Type B pancreatic cell (in vitro differentiated cells): ENCODE measurements at regions not wholly inside any gene's neighbourhood (a gene's known extent, or its start where the extent isn't known, plus 50 kb on each side); places are given as distances from the start of the nearest gene placed in this dataset.
A peak's percentile ranks its signal among the peaks of the same experiment; 100 is the strongest.
"Not testable (repeated sequence)": the region's sequence is repeated elsewhere in the genome, so short reads cannot be mapped to it uniquely, and the experiment has no call there.

ENCODE experiments used
- DNase-seq: peaks from one replicate; pipeline ENCODE4 v3.0.0; 2021; ENCODE audit warnings: mixed read lengths; ENCODE audit not compliant: unreplicated experiment; ENCODE audit errors: extremely low spot score
- H3K27ac Mint-ChIP-seq: 2 replicates; pipeline ENCODE4 v1.8.0; 2021; ENCODE audit warnings: mild to moderate bottlenecking, mixed read lengths
- H3K27me3 Mint-ChIP-seq: 2 replicates; pipeline ENCODE4 v1.8.0; 2021; ENCODE audit warnings: mixed read lengths
- H3K36me3 Mint-ChIP-seq: 2 replicates; pipeline ENCODE4 v1.8.0; 2021; ENCODE audit warnings: mixed read lengths
- H3K4me1 Mint-ChIP-seq: one replicate; pipeline ENCODE4 v1.8.0; 2021; ENCODE audit warnings: mixed read lengths; ENCODE audit not compliant: unreplicated experiment
- H3K4me3 Mint-ChIP-seq: 2 replicates; pipeline ENCODE4 v1.8.0; 2021; ENCODE audit warnings: mild to moderate bottlenecking, mixed read lengths
- H3K9me3 Mint-ChIP-seq: 2 replicates; pipeline ENCODE4 v1.8.0; 2021; ENCODE audit warnings: mixed read lengths
- CTCF ChIP-seq: fragments of 200-600 bp; sonication (generic); conservative IDR thresholded peaks from 2 replicates; pipeline ENCODE4 v1.5.0; 2021; ENCODE audit warnings: antibody characterized with exemption, mild to moderate bottlenecking

GRCh38 chr20:48329676-48330664 lies 497.8 kb downstream of the PREX1 start:
- no peak for DNase-seq
- H3K9me3 Mint-ChIP-seq, result peaks cover 4% of the 10 kb centered on the region
- peak overlapping the region; percentile 58 for H3K27ac Mint-ChIP-seq
- peak; percentile 61 for TF ChIP-seq CTCF
- no peak overlapping the region for H3K4me3 Mint-ChIP-seq
- peaks cover 39% of the 10 kb centered on the region for H3K4me1 Mint-ChIP-seq
- peaks cover 11% of the 10 kb centered on the region for H3K27me3 Mint-ChIP-seq
- no peaks in the 10 kb centered on the region for H3K36me3 Mint-ChIP-seq

GRCh38 chr20:48329031-48329615 lies 498.7 kb downstream of the PREX1 start:
- H3K27me3 Mint-ChIP-seq, result peaks cover 11% of the 10 kb centered on the region
- peaks cover 40% of the 10 kb centered on the region for H3K4me1 Mint-ChIP-seq
- no peak overlapping the region for H3K27ac Mint-ChIP-seq
- DNase-seq, result no peak
- peaks cover 4% of the 10 kb centered on the region for H3K9me3 Mint-ChIP-seq
- H3K4me3 Mint-ChIP-seq, result no peak overlapping the region
- TF ChIP-seq CTCF, result no peak
- H3K36me3 Mint-ChIP-seq, result no peaks in the 10 kb centered on the region

- H3K9me3 Mint-ChIP-seq, H3K36me3 Mint-ChIP-seq, H3K27ac Mint-ChIP-seq, DNase-seq, H3K4me3 Mint-ChIP-seq: not testable (repeated sequence)
- H3K27me3 Mint-ChIP-seq, result peaks cover 11% of the 10 kb centered on the region
- H3K4me1 Mint-ChIP-seq, result peaks cover 47% of the 10 kb centered on the region
These were observed 500.0 kb downstream of the PREX1 start for GRCh38 chr20:48327848-48328247.

GRCh38 chr20:48326868-48327267 lies 500.9 kb downstream of the PREX1 start:
- H3K36me3 Mint-ChIP-seq, result no peaks in the 10 kb centered on the region

GRCh38 chr20:48326434-48326691 lies 501.4 kb downstream of the PREX1 start:
- Mint-ChIP-seq H3K9me3 (no peaks in the 10 kb centered on the region), H3K27ac (no peak overlapping the region), H3K4me1 (peaks cover 36% of the 10 kb centered on the region), H3K4me3 (no peak overlapping the region), H3K36me3 (no peaks in the 10 kb centered on the region), H3K27me3 (peaks cover 11% of the 10 kb centered on the region)
- no peak for TF ChIP-seq CTCF
- no peak for DNase-seq

More at GRCh38 chr20:48326868-48327267, 500.9 kb downstream of the PREX1 start:
- peaks cover 3% of the 10 kb centered on the region for H3K9me3 Mint-ChIP-seq
- no peak for TF ChIP-seq CTCF
- H3K27ac Mint-ChIP-seq, result no peak overlapping the region
- peaks cover 39% of the 10 kb centered on the region for H3K4me1 Mint-ChIP-seq
- DNase-seq, result no peak
- peaks cover 11% of the 10 kb centered on the region for H3K27me3 Mint-ChIP-seq
- no peak overlapping the region for H3K4me3 Mint-ChIP-seq
